ENCODE measurements at regions not wholly inside any gene's neighbourhood (a gene's known extent, or its start where the extent isn't known, plus 50 kb on each side); places are given as distances from the start of the nearest gene placed in this dataset.

DNA sequence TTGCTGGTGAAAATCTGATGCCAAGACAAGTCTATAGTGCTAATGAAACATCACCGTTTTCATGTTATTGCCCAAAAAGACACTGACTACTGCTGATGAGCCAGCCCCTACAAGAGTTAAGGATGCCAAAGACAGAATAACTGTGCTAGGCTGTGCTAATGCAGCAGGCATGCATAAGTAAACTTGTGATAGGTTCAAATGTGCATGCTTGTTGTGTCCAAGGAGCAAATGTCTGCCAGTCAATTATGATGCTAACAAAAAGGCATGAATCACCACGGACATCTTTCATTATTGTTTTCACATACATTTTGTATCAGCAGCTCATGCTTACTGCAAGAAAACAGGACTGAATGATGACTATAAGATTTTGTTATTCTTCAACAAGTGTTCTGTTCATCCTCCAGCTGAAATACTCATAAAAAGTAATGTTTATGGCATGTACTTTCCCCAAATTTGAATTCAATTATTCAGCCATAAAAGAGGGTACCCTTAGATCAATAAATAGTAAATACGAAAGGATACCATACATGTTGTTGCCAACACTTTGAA is 306.9 kb upstream of the ARSJ start:
- TF ChIP-seq EP300 (IDR thresholded peaks at IDR 0.05) (no peak), POLR2AphosphoS5 (IDR thresholded peaks at IDR 0.05) (no peak), POLR2A (IDR thresholded peaks at IDR 0.05) (no peak)
- TF ChIP-seq, protein P1, sequence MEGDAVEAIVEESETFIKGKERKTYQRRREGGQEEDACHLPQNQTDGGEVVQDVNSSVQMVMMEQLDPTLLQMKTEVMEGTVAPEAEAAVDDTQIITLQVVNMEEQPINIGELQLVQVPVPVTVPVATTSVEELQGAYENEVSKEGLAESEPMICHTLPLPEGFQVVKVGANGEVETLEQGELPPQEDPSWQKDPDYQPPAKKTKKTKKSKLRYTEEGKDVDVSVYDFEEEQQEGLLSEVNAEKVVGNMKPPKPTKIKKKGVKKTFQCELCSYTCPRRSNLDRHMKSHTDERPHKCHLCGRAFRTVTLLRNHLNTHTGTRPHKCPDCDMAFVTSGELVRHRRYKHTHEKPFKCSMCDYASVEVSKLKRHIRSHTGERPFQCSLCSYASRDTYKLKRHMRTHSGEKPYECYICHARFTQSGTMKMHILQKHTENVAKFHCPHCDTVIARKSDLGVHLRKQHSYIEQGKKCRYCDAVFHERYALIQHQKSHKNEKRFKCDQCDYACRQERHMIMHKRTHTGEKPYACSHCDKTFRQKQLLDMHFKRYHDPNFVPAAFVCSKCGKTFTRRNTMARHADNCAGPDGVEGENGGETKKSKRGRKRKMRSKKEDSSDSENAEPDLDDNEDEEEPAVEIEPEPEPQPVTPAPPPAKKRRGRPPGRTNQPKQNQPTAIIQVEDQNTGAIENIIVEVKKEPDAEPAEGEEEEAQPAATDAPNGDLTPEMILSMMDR (IDR thresholded peaks at IDR 0.05) = no peak

Measured in upper lobe of left lung (tissue), 4 donors.